Neural cell (in vitro differentiated cells): ENCODE measurements at regions not wholly inside any gene's neighbourhood (a gene's known extent, or its start where the extent isn't known, plus 50 kb on each side); places are given as distances from the start of the nearest gene placed in this dataset.

Experiments
- H2AFZ ChIP-seq: fragments of 200-600, 300-800 bp; sonication (generic), shearing (Covaris generic); 2 replicates; pipeline ENCODE4 v1.6.0; 2014; ENCODE audit warnings: low read depth, mild to moderate bottlenecking, antibody characterized with exemption, low read length, moderate library complexity
- H3F3A ChIP-seq: fragments of 200-600 bp; shearing (Covaris generic); 2 replicates; pipeline ENCODE4 v1.6.1; 2016; ENCODE audit warnings: mild to moderate bottlenecking, moderate library complexity, mixed read lengths, antibody characterized with exemption, low read length; ENCODE audit not compliant: insufficient read depth, poor library complexity, severe bottlenecking
- H3K27ac ChIP-seq: fragments of 200-600, 300-800 bp; sonication (generic), shearing (Covaris generic); 2 replicates; pipeline ENCODE4 v1.5.1; 2014; ENCODE audit warnings: mild to moderate bottlenecking, low read length, moderate library complexity
- H3K27me3 ChIP-seq: fragments of 300-800, 200-600 bp; sonication (generic), shearing (Covaris generic); 2 replicates; pipeline ENCODE4 v1.6.0; 2014; ENCODE audit warnings: mild to moderate bottlenecking, low read depth, low read length, moderate library complexity; ENCODE audit not compliant: insufficient read depth
- H3K36me3 ChIP-seq: fragments of 300-800, 200-600 bp; sonication (generic), shearing (Covaris generic); 2 replicates; pipeline ENCODE4 v1.5.1; 2014; ENCODE audit warnings: mild to moderate bottlenecking, antibody characterized with exemption, low read length, moderate library complexity; ENCODE audit not compliant: insufficient read depth
- H3K4me2 ChIP-seq: fragments of 300-800, 200-600 bp; sonication (generic), shearing (Covaris generic); 2 replicates; pipeline ENCODE4 v1.6.0; 2014; ENCODE audit warnings: mild to moderate bottlenecking, low read length
- H3K4me3 ChIP-seq: fragments of 300-800, 200-600 bp; sonication (generic), shearing (Covaris generic); 2 replicates; pipeline ENCODE4 v1.5.1; 2014; ENCODE audit warnings: mild to moderate bottlenecking, low read length, moderate library complexity
- H3K79me2 ChIP-seq: fragments of 200-600 bp; shearing (Covaris generic); replicated peaks from 2 replicates; pipeline ENCODE4 v1.6.0; 2014; ENCODE audit warnings: mild to moderate bottlenecking, low read length, moderate library complexity; ENCODE audit not compliant: insufficient read depth
- H3K9ac ChIP-seq: fragments of 300-800, 200-600 bp; sonication (generic), shearing (Covaris generic); 2 replicates; pipeline ENCODE4 v1.6.1; 2016; ENCODE audit warnings: mild to moderate bottlenecking, low read length, mixed read lengths
- H3K9me2 ChIP-seq: fragments of 200-600 bp; shearing (Covaris generic); 2 replicates; pipeline ENCODE4 v1.6.1; 2016; ENCODE audit warnings: mild to moderate bottlenecking, low read length, mixed read lengths; ENCODE audit not compliant: insufficient read depth
- H3K9me3 ChIP-seq: fragments of 200-600, 300-800 bp; sonication (generic), shearing (Covaris generic); 2 replicates; pipeline ENCODE4 v1.6.1; 2016; ENCODE audit warnings: mild to moderate bottlenecking, mixed run types, low read length, moderate library complexity, mixed read lengths
- H4K20me1 ChIP-seq: fragments of 200-600 bp; shearing (Covaris generic); 2 replicates; pipeline ENCODE4 v1.6.1; 2016; ENCODE audit warnings: mild to moderate bottlenecking, mixed run types; ENCODE audit not compliant: insufficient read depth
- EP300 ChIP-seq: fragments of 450-650 bp; conservative IDR thresholded peaks from 2 replicates; pipeline ENCODE4 v1.6.1; 2014; ENCODE audit warnings: antibody characterized with exemption, mild to moderate bottlenecking, moderate library complexity; ENCODE audit not compliant: poor library complexity, severe bottlenecking
- EZH2 ChIP-seq: fragments of 200-600, 300-800 bp; shearing (Covaris generic), sonication (generic); IDR thresholded peaks from 2 replicates; pipeline ENCODE4 v1.6.1; 2014; ENCODE audit warnings: antibody characterized with exemption, low read length, borderline replicate concordance, mild to moderate bottlenecking; ENCODE audit not compliant: insufficient read depth, poor library complexity, severe bottlenecking
- MXI1 ChIP-seq: fragments of 450-650 bp; conservative IDR thresholded peaks from 2 replicates; pipeline ENCODE4 v1.6.1; 2014; ENCODE audit warnings: antibody characterized with exemption, mild to moderate bottlenecking; ENCODE audit not compliant: poor library complexity, severe bottlenecking
- POLR2AphosphoS5 ChIP-seq: IDR thresholded peaks from 2 replicates; pipeline ENCODE4 v1.6.1; 2012
- RAD21 ChIP-seq: fragments of 450-650 bp; conservative IDR thresholded peaks from 2 replicates; pipeline ENCODE4 v1.6.1; 2014; ENCODE audit warnings: antibody characterized with exemption, mild to moderate bottlenecking, moderate library complexity
- SMC3 ChIP-seq: fragments of 450-650 bp; conservative IDR thresholded peaks from 2 replicates; pipeline ENCODE4 v1.6.1; 2014; ENCODE audit warnings: antibody characterized with exemption, mild to moderate bottlenecking, moderate library complexity; ENCODE audit not compliant: poor library complexity
- TAF1 ChIP-seq: IDR thresholded peaks from 2 replicates; pipeline ENCODE4 v1.6.1; 2012; ENCODE audit warnings: low read depth
- TF ChIP-seq, protein P1 (sequence below): IDR thresholded peaks from 2 replicates; pipeline ENCODE4 v1.6.1; 2012; ENCODE audit warnings: borderline replicate concordance
- TF ChIP-seq, protein P2 (sequence below): fragments of 450-650 bp; IDR thresholded peaks from 2 replicates; pipeline ENCODE4 v1.5.1; 2014; ENCODE audit warnings: antibody characterized with exemption, mild to moderate bottlenecking, moderate library complexity; ENCODE audit not compliant: poor library complexity, severe bottlenecking

DNA sequence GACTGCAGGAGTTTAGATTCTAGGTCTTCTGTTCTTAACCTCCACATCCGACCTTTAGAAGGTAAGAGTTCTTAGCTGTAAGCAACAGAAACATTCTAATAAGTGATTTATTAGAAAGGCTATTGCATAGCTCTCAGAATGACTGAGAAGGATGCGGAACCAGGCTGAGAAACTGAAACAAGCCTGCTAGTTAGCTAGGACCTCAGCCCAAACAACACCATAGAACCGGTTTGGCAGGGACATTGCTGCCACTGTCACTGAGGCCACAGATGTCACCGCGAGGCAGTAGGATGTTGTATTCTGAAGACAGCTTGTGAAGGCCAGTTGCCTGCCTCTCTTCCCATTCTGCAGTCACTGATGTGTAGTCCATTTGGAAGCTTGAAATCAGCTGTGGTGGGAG lies 160.0 kb upstream of the ARX start:
- TF ChIP-seq RAD21 (no peak), EP300 (no peak), EZH2 (no peak), MXI1 (no peak), POLR2AphosphoS5 (no peak), SMC3 (no peak)
- peaks cover 4% of the 10 kb centered on the region for H3F3A ChIP-seq
- no peaks in the 10 kb centered on the region for H3K36me3 ChIP-seq
- no peak overlapping the region for H3K9ac ChIP-seq
- no peaks in the 10 kb centered on the region for H4K20me1 ChIP-seq
- no peaks in the 10 kb centered on the region for H3K27me3 ChIP-seq
- no peak overlapping the region for H2AFZ ChIP-seq
- no peak overlapping the region for H3K4me2 ChIP-seq
- no peaks in the 10 kb centered on the region for H3K9me3 ChIP-seq
- no peak overlapping the region for H3K27ac ChIP-seq
- no peak overlapping the region for H3K4me3 ChIP-seq
- no peaks in the 10 kb centered on the region for H3K79me2 ChIP-seq
- no peaks in the 10 kb centered on the region for H3K9me2 ChIP-seq

DNA sequence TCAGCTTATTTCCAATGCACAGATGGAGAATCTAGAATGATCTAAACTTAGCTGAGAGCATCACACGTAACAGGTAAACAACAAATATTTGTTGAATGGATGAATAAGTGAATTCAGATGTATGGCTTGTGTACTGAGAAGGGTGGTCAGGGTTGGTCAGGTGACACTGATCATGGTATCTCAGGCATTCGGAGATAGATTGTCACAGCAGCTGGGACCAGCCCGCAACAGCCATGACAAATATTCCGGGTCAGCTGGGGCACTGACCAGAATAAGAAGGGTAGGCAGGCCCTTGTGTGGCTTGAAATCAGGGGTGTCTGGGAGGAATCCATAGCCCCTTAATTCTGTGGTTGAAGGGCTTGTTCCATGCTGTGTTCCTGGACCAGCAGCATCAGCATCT lies 159.4 kb upstream of the ARX start:
- Histone ChIP-seq H3K4me2 (no peak overlapping the region), H3F3A (no peaks in the 10 kb centered on the region), H3K27me3 (no peaks in the 10 kb centered on the region), H3K9me2 (no peaks in the 10 kb centered on the region), H3K4me3 (no peak overlapping the region), H3K9ac (no peak overlapping the region), H4K20me1 (no peaks in the 10 kb centered on the region), H3K9me3 (no peaks in the 10 kb centered on the region), H3K79me2 (no peaks in the 10 kb centered on the region), H3K27ac (no peak overlapping the region), H3K36me3 (no peaks in the 10 kb centered on the region), H2AFZ (no peak overlapping the region)
- TF ChIP-seq TAF1 (no peak), POLR2AphosphoS5 (no peak), RAD21 (no peak), EZH2 (no peak), SMC3 (no peak), MXI1 (no peak), EP300 (no peak)
- TF ChIP-seq, protein P1, sequence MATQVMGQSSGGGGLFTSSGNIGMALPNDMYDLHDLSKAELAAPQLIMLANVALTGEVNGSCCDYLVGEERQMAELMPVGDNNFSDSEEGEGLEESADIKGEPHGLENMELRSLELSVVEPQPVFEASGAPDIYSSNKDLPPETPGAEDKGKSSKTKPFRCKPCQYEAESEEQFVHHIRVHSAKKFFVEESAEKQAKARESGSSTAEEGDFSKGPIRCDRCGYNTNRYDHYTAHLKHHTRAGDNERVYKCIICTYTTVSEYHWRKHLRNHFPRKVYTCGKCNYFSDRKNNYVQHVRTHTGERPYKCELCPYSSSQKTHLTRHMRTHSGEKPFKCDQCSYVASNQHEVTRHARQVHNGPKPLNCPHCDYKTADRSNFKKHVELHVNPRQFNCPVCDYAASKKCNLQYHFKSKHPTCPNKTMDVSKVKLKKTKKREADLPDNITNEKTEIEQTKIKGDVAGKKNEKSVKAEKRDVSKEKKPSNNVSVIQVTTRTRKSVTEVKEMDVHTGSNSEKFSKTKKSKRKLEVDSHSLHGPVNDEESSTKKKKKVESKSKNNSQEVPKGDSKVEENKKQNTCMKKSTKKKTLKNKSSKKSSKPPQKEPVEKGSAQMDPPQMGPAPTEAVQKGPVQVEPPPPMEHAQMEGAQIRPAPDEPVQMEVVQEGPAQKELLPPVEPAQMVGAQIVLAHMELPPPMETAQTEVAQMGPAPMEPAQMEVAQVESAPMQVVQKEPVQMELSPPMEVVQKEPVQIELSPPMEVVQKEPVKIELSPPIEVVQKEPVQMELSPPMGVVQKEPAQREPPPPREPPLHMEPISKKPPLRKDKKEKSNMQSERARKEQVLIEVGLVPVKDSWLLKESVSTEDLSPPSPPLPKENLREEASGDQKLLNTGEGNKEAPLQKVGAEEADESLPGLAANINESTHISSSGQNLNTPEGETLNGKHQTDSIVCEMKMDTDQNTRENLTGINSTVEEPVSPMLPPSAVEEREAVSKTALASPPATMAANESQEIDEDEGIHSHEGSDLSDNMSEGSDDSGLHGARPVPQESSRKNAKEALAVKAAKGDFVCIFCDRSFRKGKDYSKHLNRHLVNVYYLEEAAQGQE: no peak
- TF ChIP-seq, protein P2, sequence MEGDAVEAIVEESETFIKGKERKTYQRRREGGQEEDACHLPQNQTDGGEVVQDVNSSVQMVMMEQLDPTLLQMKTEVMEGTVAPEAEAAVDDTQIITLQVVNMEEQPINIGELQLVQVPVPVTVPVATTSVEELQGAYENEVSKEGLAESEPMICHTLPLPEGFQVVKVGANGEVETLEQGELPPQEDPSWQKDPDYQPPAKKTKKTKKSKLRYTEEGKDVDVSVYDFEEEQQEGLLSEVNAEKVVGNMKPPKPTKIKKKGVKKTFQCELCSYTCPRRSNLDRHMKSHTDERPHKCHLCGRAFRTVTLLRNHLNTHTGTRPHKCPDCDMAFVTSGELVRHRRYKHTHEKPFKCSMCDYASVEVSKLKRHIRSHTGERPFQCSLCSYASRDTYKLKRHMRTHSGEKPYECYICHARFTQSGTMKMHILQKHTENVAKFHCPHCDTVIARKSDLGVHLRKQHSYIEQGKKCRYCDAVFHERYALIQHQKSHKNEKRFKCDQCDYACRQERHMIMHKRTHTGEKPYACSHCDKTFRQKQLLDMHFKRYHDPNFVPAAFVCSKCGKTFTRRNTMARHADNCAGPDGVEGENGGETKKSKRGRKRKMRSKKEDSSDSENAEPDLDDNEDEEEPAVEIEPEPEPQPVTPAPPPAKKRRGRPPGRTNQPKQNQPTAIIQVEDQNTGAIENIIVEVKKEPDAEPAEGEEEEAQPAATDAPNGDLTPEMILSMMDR: no peak

DNA sequence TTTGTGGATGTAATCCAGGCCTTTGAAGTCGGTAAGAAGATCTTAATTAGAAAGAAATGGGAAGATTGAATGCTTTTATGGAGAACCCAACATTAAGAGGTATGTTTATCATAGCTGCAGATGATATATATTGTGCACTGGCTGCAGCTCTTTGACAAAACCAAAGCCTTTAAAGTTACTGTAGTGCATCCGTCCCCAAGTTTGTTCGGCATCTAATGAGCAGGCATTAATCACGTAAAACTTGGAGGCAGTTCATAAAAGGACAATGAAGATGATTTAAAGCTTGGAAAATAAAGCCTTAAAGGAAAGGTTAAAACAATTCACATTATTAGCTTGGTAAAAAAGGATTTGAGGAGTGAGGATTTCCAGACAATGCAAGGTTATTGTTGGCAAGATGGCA lies 150.8 kb upstream of the ARX start:
- Histone ChIP-seq H3F3A (no peaks in the 10 kb centered on the region), H3K4me3 (no peak overlapping the region), H4K20me1 (no peaks in the 10 kb centered on the region), H2AFZ (no peak overlapping the region), H3K4me2 (no peak overlapping the region), H3K36me3 (no peaks in the 10 kb centered on the region), H3K9me2 (no peaks in the 10 kb centered on the region), H3K27me3 (no peaks in the 10 kb centered on the region), H3K79me2 (no peaks in the 10 kb centered on the region), H3K9me3 (no peaks in the 10 kb centered on the region), H3K9ac (no peak overlapping the region), H3K27ac (no peak overlapping the region)
- TF ChIP-seq, protein P2: no peak
- TF ChIP-seq MXI1: no peak
- TF ChIP-seq TAF1: no peak
- TF ChIP-seq EZH2: no peak
- no peak for TF ChIP-seq EP300
- no peak for TF ChIP-seq RAD21
- TF ChIP-seq, protein P1: no peak
- TF ChIP-seq SMC3: no peak
- TF ChIP-seq POLR2AphosphoS5: no peak
